MCF 10A (cell line): ENCODE measurements at regions not wholly inside any gene's neighbourhood (a gene's known extent, or its start where the extent isn't known, plus 50 kb on each side); places are given as distances from the start of the nearest gene placed in this dataset.

Experiments
- BruUV-seq: library from RNA; stranded (reverse); fragments of 400-500 nt; replicated peaks from 2 replicates; lab custom pipeline; 2021; lab: Mats Ljungman, UMichigan
- CTCF ChIA-PET: fragments of 300-600 bp; sonication (Branson Sonifier 250); formaldehyde crosslinking; extraction: SDS; loops from one replicate; lab custom pipeline; 2021; ENCODE audit warnings: antibody characterized with exemption, inconsistent platforms; lab: Yijun Ruan, JAX
- POLR2A ChIA-PET: fragments of 300-600, 350-650 bp; sonication (Branson Sonifier 250); formaldehyde crosslinking; extraction: SDS; loops from one replicate; lab custom pipeline; 2020; ENCODE audit warnings: antibody characterized with exemption, inconsistent platforms; lab: Yijun Ruan, JAX
- DNase-seq: peaks from one replicate; pipeline ENCODE4 v3.0.0-alpha.2; 2018; ENCODE audit not compliant: unreplicated experiment
- H3K27ac Mint-ChIP-seq: one replicate; pipeline ENCODE4 v1.8.0; 2022; ENCODE audit warnings: mild to moderate bottlenecking, low read depth, mixed read lengths; ENCODE audit not compliant: unreplicated experiment
- H3K27me3 Mint-ChIP-seq: one replicate; pipeline ENCODE4 v1.8.0; 2022; ENCODE audit warnings: mixed read lengths; ENCODE audit not compliant: insufficient read depth, unreplicated experiment
- H3K36me3 Mint-ChIP-seq: one replicate; pipeline ENCODE4 v1.8.0; 2022; ENCODE audit warnings: mild to moderate bottlenecking, moderate library complexity, mixed read lengths; ENCODE audit not compliant: insufficient read depth, unreplicated experiment
- H3K4me1 Mint-ChIP-seq: one replicate; pipeline ENCODE4 v1.8.0; 2022; ENCODE audit warnings: mixed read lengths; ENCODE audit not compliant: insufficient read depth, unreplicated experiment
- H3K4me3 Mint-ChIP-seq: one replicate; pipeline ENCODE4 v1.8.0; 2022; ENCODE audit warnings: mild to moderate bottlenecking, moderate library complexity, mixed read lengths; ENCODE audit not compliant: unreplicated experiment
- H3K9me3 Mint-ChIP-seq: one replicate; pipeline ENCODE4 v1.8.0; 2022; ENCODE audit warnings: mixed read lengths; ENCODE audit not compliant: unreplicated experiment
- CTCF ChIP-seq: fragments of 200-600 bp; IDR thresholded peaks from one replicate; pipeline ENCODE4 v1.8.0; 2022; ENCODE audit warnings: antibody characterized with exemption, mild to moderate bottlenecking; ENCODE audit not compliant: unreplicated experiment
- intact Hi-C: fragments of 100-400 bp; cut with micrococcal nuclease; formaldehyde crosslinking; loops from 2 replicates; pipeline ENCODE4 v1.14.1; 2022

GRCh38 chr15:91670108-91670507, 183.4 kb upstream of the SLCO3A1 start:
- H3K9me3 Mint-ChIP-seq, result peaks cover 8% of the 10 kb centered on the region
- H3K27ac Mint-ChIP-seq, result no peak overlapping the region
- BruUV-seq, result no TSS peak
- intact Hi-C loops, result no loop called here
- H3K36me3 Mint-ChIP-seq, result no peaks in the 10 kb centered on the region
- no peak for DNase-seq
- no peaks in the 10 kb centered on the region for H3K4me1 Mint-ChIP-seq
- peaks cover 15% of the 10 kb centered on the region for H3K27me3 Mint-ChIP-seq
- POLR2A ChIA-PET, result no interaction called here
- no peak for TF ChIP-seq CTCF
- CTCF ChIA-PET, result interaction anchor here (0.6 kb wide), 1 partner anchor 179 kb away, joined by 3 read pairs; no protein-coding TSS in a partner anchor
- H3K4me3 Mint-ChIP-seq, result no peak overlapping the region

- Mint-ChIP-seq H3K4me3 (no peak overlapping the region), H3K9me3 (peaks cover 9% of the 10 kb centered on the region), H3K27ac (no peak overlapping the region), H3K27me3 (peaks cover 38% of the 10 kb centered on the region), H3K4me1 (no peaks in the 10 kb centered on the region), H3K36me3 (no peaks in the 10 kb centered on the region)
- no TSS peak for BruUV-seq
- TF ChIP-seq CTCF, result no peak
- no peak for DNase-seq
- intact Hi-C loops, result no loop called here
- ChIA-PET POLR2A (no interaction called here), CTCF (no interaction called here)
Measured at GRCh38 chr15:91678003-91678402, 175.5 kb upstream of the SLCO3A1 start.

- peaks cover 8% of the 10 kb centered on the region for H3K9me3 Mint-ChIP-seq
- BruUV-seq, result no TSS peak
- ChIA-PET POLR2A (interaction anchor here (0.9 kb wide), 1 partner anchor 263 kb away, joined by 3 read pairs; no protein-coding TSS in a partner anchor), CTCF (interaction anchor here (0.5 kb wide), 1 partner anchor 188 kb away, joined by 3 read pairs; no protein-coding TSS in a partner anchor)
- no peaks in the 10 kb centered on the region for H3K36me3 Mint-ChIP-seq
- H3K4me1 Mint-ChIP-seq, result no peaks in the 10 kb centered on the region
- intact Hi-C loops, result no loop called here
- no peak overlapping the region for H3K27ac Mint-ChIP-seq
- H3K4me3 Mint-ChIP-seq, result no peak overlapping the region
- DNase-seq, result peak; percentile 8
- H3K27me3 Mint-ChIP-seq, result peaks cover 45% of the 10 kb centered on the region
- no peak for TF ChIP-seq CTCF
Measured at GRCh38 chr15:91679447-91679846, 174.1 kb upstream of the SLCO3A1 start.

GRCh38 chr15:91685436-91685835, 168.1 kb upstream of the SLCO3A1 start:
- H3K4me3 Mint-ChIP-seq, result no peak overlapping the region
- BruUV-seq, result no TSS peak
- ChIA-PET POLR2A (no interaction called here), CTCF (no interaction called here)
- H3K4me1 Mint-ChIP-seq, result no peaks in the 10 kb centered on the region
- intact Hi-C loops, result loop anchor here (10.0 kb wide), 1 partner anchor 121 kb away; no protein-coding TSS in a partner anchor
- H3K9me3 Mint-ChIP-seq, result no peaks in the 10 kb centered on the region
- no peaks in the 10 kb centered on the region for H3K36me3 Mint-ChIP-seq
- no peak for TF ChIP-seq CTCF
- no peak overlapping the region for H3K27ac Mint-ChIP-seq
- peaks cover 59% of the 10 kb centered on the region for H3K27me3 Mint-ChIP-seq
- no peak for DNase-seq
